HG03460 (cell line): ENCODE measurements at regions not wholly inside any gene's neighbourhood (a gene's known extent, or its start where the extent isn't known, plus 50 kb on each side); places are given as distances from the start of the nearest gene placed in this dataset.
A peak's percentile ranks its signal among the peaks of the same experiment; 100 is the strongest.
"Not testable (repeated sequence)": the region's sequence is repeated elsewhere in the genome, so short reads cannot be mapped to it uniquely, and the experiment has no call there.

ENCODE experiments used
- ATAC-seq: cut with Tn5 transposase; IDR thresholded peaks from one replicate; pipeline ENCODE4 v1.9.1; 2021; ENCODE audit not compliant: unreplicated experiment

GRCh38 chr5:103883143-103883542 is 320.6 kb upstream of the NUDT12 start:
- no peak for ATAC-seq

- ATAC-seq: no peak
These were observed 319.0 kb upstream of the NUDT12 start for GRCh38 chr5:103881560-103881959.

GRCh38 chr5:103867857-103868598 is 305.4 kb upstream of the NUDT12 start:
- no peak for ATAC-seq

- no peak for ATAC-seq
These were observed 303.6 kb upstream of the NUDT12 start for GRCh38 chr5:103866169-103866568.

- no peak for ATAC-seq
These were observed 299.8 kb upstream of the NUDT12 start for GRCh38 chr5:103862398-103862797.

- ATAC-seq: no peak
These were observed 297.7 kb upstream of the NUDT12 start for GRCh38 chr5:103860327-103860726.

- ATAC-seq: not testable (repeated sequence)
These were observed 295.8 kb upstream of the NUDT12 start for GRCh38 chr5:103858367-103858766.

GRCh38 chr5:103851091-103851490 is 288.5 kb upstream of the NUDT12 start:
- no peak for ATAC-seq

GRCh38 chr5:103849934-103850333 is 287.3 kb upstream of the NUDT12 start:
- no peak for ATAC-seq

GRCh38 chr5:103847060-103847459 is 284.5 kb upstream of the NUDT12 start:
- no peak for ATAC-seq

GRCh38 chr5:103842936-103843335 is 280.3 kb upstream of the NUDT12 start:
- no peak for ATAC-seq

- ATAC-seq: no peak
These were observed 278.0 kb upstream of the NUDT12 start for GRCh38 chr5:103840600-103840999.

- ATAC-seq: no peak
These were observed 271.6 kb upstream of the NUDT12 start for GRCh38 chr5:103834216-103834615.

- ATAC-seq: no peak
These were observed 267.0 kb upstream of the NUDT12 start for GRCh38 chr5:103829585-103829984.

GRCh38 chr5:103827976-103828375 is 265.4 kb upstream of the NUDT12 start:
- no peak for ATAC-seq

- ATAC-seq: no peak
These were observed 258.8 kb upstream of the NUDT12 start for GRCh38 chr5:103821361-103821760.

GRCh38 chr5:103808464-103809106 is 246.0 kb upstream of the NUDT12 start:
- peak; percentile 83 for ATAC-seq

GRCh38 chr5:103804711-103805110 is 242.1 kb upstream of the NUDT12 start:
- no peak for ATAC-seq

- ATAC-seq: no peak
These were observed 239.1 kb upstream of the NUDT12 start for GRCh38 chr5:103801681-103802080.

GRCh38 chr5:103800741-103801495 is 238.3 kb upstream of the NUDT12 start:
- no peak for ATAC-seq

- ATAC-seq: no peak
These were observed 231.1 kb upstream of the NUDT12 start for GRCh38 chr5:103793595-103794182.

GRCh38 chr5:103785569-103785968 is 223.0 kb upstream of the NUDT12 start:
- no peak for ATAC-seq
